Ascending aorta (tissue), 2 donors: ENCODE measurements at regions not wholly inside any gene's neighbourhood (a gene's known extent, or its start where the extent isn't known, plus 50 kb on each side); places are given as distances from the start of the nearest gene placed in this dataset.
"Not testable (repeated sequence)": the region's sequence is repeated elsewhere in the genome, so short reads cannot be mapped to it uniquely, and the experiment has no call there.

Source experiments
- DNase-seq, 2 donors: peaks; one replicate each; pipeline ENCODE4 v3.0.0-alpha.2; 2019; ENCODE audit warnings: low spot score in 2 of 2
- H3K27ac ChIP-seq, 2 donors: fragments of 200-600 bp; sonication (generic); one replicate each; pipeline ENCODE4 v1.5.1; 2016 to 2017; ENCODE audit warnings: mild to moderate bottlenecking in 1 of 2
- H3K27me3 ChIP-seq: fragments of 200-600 bp; sonication (generic); one replicate; pipeline ENCODE4 v1.5.1; 2017
- H3K36me3 ChIP-seq, 2 donors: fragments of 200-600 bp; sonication (generic); one replicate each; pipeline ENCODE4 v1.5.1; 2016
- H3K4me1 ChIP-seq, 2 donors: fragments of 200-600 bp; sonication (generic); one replicate each; pipeline ENCODE4 v1.5.1; 2016 to 2017; ENCODE audit warnings: mild to moderate bottlenecking in 1 of 2
- H3K4me3 ChIP-seq, 2 donors: fragments of 200-600 bp; sonication (generic); one replicate each; pipeline ENCODE4 v1.5.1; 2016 to 2017; ENCODE audit warnings: mild to moderate bottlenecking in 1 of 2
- H3K9me3 ChIP-seq, 2 donors: fragments of 200-600 bp; sonication (generic); one replicate each; pipeline ENCODE4 v1.5.1; 2016
- intact Hi-C: fragments of 100-400 bp; cut with DNase I; formaldehyde crosslinking; loops from one replicate; pipeline ENCODE4 v1.15.1; 2023
- TF ChIP-seq, protein P1 (sequence below), 3 experiments: fragments of 200-600 bp in 2 of 3; fragments of 450-650 bp in 1 of 3; sonication (generic) in 2 of 3; IDR thresholded peaks; one replicate each; pipeline ENCODE4 v1.5.1; 2016 to 2019; ENCODE audit warnings: antibody characterized with exemption in 3 of 3, mild to moderate bottlenecking in 1 of 3, moderate library complexity in 1 of 3

- TF ChIP-seq, protein P1, sequence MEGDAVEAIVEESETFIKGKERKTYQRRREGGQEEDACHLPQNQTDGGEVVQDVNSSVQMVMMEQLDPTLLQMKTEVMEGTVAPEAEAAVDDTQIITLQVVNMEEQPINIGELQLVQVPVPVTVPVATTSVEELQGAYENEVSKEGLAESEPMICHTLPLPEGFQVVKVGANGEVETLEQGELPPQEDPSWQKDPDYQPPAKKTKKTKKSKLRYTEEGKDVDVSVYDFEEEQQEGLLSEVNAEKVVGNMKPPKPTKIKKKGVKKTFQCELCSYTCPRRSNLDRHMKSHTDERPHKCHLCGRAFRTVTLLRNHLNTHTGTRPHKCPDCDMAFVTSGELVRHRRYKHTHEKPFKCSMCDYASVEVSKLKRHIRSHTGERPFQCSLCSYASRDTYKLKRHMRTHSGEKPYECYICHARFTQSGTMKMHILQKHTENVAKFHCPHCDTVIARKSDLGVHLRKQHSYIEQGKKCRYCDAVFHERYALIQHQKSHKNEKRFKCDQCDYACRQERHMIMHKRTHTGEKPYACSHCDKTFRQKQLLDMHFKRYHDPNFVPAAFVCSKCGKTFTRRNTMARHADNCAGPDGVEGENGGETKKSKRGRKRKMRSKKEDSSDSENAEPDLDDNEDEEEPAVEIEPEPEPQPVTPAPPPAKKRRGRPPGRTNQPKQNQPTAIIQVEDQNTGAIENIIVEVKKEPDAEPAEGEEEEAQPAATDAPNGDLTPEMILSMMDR (IDR thresholded peaks at IDR 0.05) = no peak
- H3K9me3 ChIP-seq = no peaks in the 10 kb centered on the region
- no peak overlapping the region for H3K4me3 ChIP-seq
- H3K27ac ChIP-seq = no peak overlapping the region
- no peaks in the 10 kb centered on the region for H3K27me3 ChIP-seq
- H3K4me1 ChIP-seq = no peaks in the 10 kb centered on the region
- H3K36me3 ChIP-seq = no peaks in the 10 kb centered on the region
- intact Hi-C loops = no loop called here
- no peak for DNase-seq
Observed at GRCh38 chr12:119931402-119931801, 54.3 kb upstream of the CIT start.

- TF ChIP-seq, protein P1 (IDR thresholded peaks at IDR 0.05) = no peak
- intact Hi-C loops = no loop called here
- H3K27ac ChIP-seq = no peak overlapping the region
Observed at GRCh38 chr12:119932921-119933320, 55.8 kb upstream of the CIT start.

DNA sequence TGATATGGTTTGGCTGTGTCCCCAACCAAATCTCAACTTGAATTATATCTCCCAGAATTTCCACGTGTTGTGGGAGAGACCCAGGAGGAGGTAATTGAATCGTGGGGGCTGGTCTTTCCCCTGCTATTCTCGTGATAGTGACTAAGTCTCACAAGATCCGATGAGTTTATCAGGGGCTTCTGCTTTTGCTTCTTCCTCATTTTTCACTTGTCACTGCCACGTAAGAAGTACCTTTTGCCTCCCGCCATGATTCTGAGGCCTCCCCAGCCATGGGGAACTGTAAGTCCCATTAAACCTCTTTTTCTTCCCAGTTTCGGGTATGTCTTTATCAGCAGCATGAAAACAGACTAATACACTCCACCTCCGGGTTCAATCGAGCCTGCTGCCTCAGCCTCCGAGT lies 54.3 kb upstream of the BICDL1 start:
- H3K9me3 ChIP-seq, DNase-seq, H3K27ac ChIP-seq, H3K27me3 ChIP-seq, H3K4me1 ChIP-seq, H3K4me3 ChIP-seq, intact Hi-C loops, H3K36me3 ChIP-seq: not testable (repeated sequence)

More at GRCh38 chr12:119932921-119933320, 55.8 kb upstream of the CIT start:
- Histone ChIP-seq H3K36me3 (no peaks in the 10 kb centered on the region), H3K4me1 (no peaks in the 10 kb centered on the region), H3K27me3 (no peaks in the 10 kb centered on the region), H3K4me3 (no peak overlapping the region), H3K9me3 (no peaks in the 10 kb centered on the region)
- no peak for DNase-seq

DNA sequence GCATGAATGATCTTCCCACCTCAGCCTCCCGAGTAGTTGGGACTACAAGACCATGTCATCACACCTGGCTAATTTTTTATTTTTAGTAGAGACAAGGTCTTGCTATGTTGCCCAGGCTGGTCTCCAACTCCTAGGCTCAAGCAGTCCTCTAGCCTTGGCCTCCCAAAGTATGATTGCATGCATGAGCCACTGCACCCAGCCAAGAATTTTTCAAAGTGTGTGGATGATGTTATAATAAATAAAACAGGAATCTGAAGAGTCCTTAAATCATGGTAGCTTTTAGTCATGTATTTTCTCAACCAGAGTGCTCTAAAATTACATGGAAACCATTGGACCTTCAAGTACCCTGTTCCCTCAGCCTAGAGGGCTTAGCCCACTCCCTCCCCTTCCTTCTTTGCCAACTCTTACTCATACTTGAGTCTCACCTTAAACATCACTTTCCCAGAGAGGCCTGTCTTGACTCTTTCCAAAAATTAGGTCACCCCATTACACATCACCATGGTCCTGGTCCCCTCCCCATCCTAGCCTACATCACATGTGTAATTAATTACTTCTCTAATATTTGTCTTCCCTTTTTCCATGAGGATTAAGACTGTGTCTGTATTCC lies 52.2 kb upstream of the BICDL1 start:
- no peaks in the 10 kb centered on the region for H3K4me1 ChIP-seq
- DNase-seq = no peak
- H3K27ac ChIP-seq = no peak overlapping the region
- intact Hi-C loops = no loop called here
- TF ChIP-seq, protein P1 (IDR thresholded peaks at IDR 0.05) = no peak
- H3K9me3 ChIP-seq = no peaks in the 10 kb centered on the region
- H3K27me3 ChIP-seq = no peaks in the 10 kb centered on the region
- no peak overlapping the region for H3K4me3 ChIP-seq
- H3K36me3 ChIP-seq = no peaks in the 10 kb centered on the region

DNA sequence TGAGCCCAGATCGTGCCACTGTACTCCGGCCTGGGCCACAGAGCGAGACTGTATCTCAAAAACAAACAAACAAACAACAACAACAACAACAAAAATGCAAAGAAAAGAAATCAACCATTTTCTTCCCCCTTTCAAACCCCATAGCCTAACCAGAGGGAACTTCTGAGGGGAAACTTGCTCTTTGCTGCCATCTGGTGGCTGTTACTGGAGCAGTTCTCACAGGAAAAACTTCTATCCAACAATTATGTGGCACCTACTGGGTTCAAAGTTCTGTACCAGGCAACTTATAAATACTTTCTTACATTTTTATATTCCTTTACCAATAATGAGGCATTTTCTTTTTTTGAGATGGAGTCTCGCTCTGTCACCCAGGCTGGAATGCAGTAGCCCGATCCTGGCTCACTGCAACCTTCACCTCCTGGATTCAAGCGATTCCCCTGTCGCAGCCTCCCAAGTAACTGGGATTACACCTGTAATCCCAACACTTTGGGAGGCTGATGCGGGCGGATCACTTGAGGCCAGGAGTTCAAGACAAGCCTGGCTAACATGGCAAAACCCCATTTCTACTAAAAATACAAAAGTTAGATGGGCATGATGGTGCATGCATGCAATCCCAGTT lies 50.9 kb upstream of the BICDL1 start:
- H3K4me1 ChIP-seq = no peaks in the 10 kb centered on the region
- intact Hi-C loops = no loop called here
- no peak for DNase-seq

More for the DNA sequence above, 50.9 kb upstream of the BICDL1 start:
- H3K4me3 ChIP-seq = no peak overlapping the region
- TF ChIP-seq, protein P1 (IDR thresholded peaks at IDR 0.05) = peak; percentile 21 to 70 (median 63)
- H3K27ac ChIP-seq = no peak overlapping the region
- H3K9me3 ChIP-seq = no peaks in the 10 kb centered on the region
- no peaks in the 10 kb centered on the region for H3K27me3 ChIP-seq
- H3K36me3 ChIP-seq = no peaks in the 10 kb centered on the region
